ENCODE measurements at regions not wholly inside any gene's neighbourhood (a gene's known extent, or its start where the extent isn't known, plus 50 kb on each side); places are given as distances from the start of the nearest gene placed in this dataset.

- Mint-ChIP-seq H3K36me3 (ENCODE audit: low read depth) (no peaks in the 10 kb centered on the region), H3K4me1 (no peaks in the 10 kb centered on the region), H3K27ac (no peak overlapping the region), H3K9me3 (no peaks in the 10 kb centered on the region), H3K4me3 (no peak overlapping the region), H3K27me3 (peaks cover 5% of the 10 kb centered on the region)
- ChIA-PET CTCF (no interaction called here), POLR2A (no interaction called here)
- intact Hi-C loops (cut with micrococcal nuclease), result no loop called here
- ATAC-seq (ENCODE audit: low read depth) (no peak), DNase-seq (no peak)
- TF ChIP-seq, protein P1, sequence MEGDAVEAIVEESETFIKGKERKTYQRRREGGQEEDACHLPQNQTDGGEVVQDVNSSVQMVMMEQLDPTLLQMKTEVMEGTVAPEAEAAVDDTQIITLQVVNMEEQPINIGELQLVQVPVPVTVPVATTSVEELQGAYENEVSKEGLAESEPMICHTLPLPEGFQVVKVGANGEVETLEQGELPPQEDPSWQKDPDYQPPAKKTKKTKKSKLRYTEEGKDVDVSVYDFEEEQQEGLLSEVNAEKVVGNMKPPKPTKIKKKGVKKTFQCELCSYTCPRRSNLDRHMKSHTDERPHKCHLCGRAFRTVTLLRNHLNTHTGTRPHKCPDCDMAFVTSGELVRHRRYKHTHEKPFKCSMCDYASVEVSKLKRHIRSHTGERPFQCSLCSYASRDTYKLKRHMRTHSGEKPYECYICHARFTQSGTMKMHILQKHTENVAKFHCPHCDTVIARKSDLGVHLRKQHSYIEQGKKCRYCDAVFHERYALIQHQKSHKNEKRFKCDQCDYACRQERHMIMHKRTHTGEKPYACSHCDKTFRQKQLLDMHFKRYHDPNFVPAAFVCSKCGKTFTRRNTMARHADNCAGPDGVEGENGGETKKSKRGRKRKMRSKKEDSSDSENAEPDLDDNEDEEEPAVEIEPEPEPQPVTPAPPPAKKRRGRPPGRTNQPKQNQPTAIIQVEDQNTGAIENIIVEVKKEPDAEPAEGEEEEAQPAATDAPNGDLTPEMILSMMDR (IDR thresholded peaks at IDR 0.05), result no peak
Measured at GRCh38 chr12:5191803-5192538, 148.3 kb downstream of the KCNA5 start.

GRCh38 chr12:5192726-5193125 is 149.0 kb downstream of the KCNA5 start:
- no peak for ATAC-seq (ENCODE audit: low read depth)
- TF ChIP-seq, protein P1 (IDR thresholded peaks at IDR 0.05), result no peak
- no peaks in the 10 kb centered on the region for H3K4me1 Mint-ChIP-seq
- ChIA-PET CTCF (no interaction called here), POLR2A (no interaction called here)
- peaks cover 8% of the 10 kb centered on the region for H3K27me3 Mint-ChIP-seq
- intact Hi-C loops (cut with micrococcal nuclease), result no loop called here
- no peaks in the 10 kb centered on the region for H3K36me3 Mint-ChIP-seq (ENCODE audit: low read depth)
- no peaks in the 10 kb centered on the region for H3K9me3 Mint-ChIP-seq
- no peak for DNase-seq
- no peak overlapping the region for H3K4me3 Mint-ChIP-seq
- H3K27ac Mint-ChIP-seq, result no peak overlapping the region

DNA sequence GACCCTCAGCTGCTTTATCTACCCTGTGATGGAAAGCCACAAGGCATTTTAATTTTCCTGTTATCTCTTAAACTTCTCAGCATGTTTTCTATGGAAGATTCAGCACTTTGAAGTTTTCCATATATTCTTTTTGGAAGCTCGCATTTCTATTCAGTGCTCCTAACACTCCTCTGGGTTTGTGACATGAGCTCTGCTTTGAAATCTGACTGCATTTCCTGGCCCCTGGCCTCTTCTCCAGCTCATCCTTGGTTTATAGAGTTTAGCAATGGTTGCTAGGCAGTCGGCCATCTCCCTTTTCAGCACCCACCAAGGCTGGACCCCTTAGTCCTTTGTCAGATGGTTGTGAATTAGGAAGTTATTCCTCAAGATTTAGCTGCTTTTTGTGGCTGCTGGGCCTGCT is 150.6 kb downstream of the KCNA5 start:
- peaks cover 7% of the 10 kb centered on the region for H3K27me3 Mint-ChIP-seq
- DNase-seq, result no peak
- H3K9me3 Mint-ChIP-seq, result no peaks in the 10 kb centered on the region
- no peak overlapping the region for H3K27ac Mint-ChIP-seq
- POLR2A ChIA-PET, result no interaction called here
- no peak overlapping the region for H3K4me3 Mint-ChIP-seq
- intact Hi-C loops (cut with micrococcal nuclease), result no loop called here
- no peaks in the 10 kb centered on the region for H3K4me1 Mint-ChIP-seq
- H3K36me3 Mint-ChIP-seq (ENCODE audit: low read depth), result no peaks in the 10 kb centered on the region
- CTCF ChIA-PET, result no interaction called here
- TF ChIP-seq, protein P1 (IDR thresholded peaks at IDR 0.05), result no peak
- no peak for ATAC-seq (ENCODE audit: low read depth)

DNA sequence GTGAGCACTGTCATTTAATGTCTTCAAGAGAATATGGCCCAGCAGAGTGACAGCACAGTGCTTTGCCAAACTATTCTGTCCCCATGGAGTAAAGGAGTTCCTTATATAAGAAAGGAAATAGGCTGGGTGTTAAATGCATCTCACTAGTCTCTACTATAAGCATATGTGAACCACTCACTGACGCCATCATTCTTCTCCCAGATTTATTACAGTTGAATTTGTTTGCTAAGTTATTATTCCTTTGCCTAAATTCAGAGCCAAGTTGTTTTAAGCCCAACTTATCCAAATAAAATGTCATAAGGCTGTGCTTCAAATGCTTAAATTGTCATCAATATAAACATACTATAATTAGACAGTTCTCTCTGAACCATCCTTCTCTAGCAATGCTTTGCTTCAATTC is 151.6 kb downstream of the KCNA5 start:
- ChIA-PET CTCF (no interaction called here), POLR2A (no interaction called here)
- TF ChIP-seq, protein P1 (IDR thresholded peaks at IDR 0.05), result no peak
- H3K27me3 Mint-ChIP-seq, result peaks cover 8% of the 10 kb centered on the region
- H3K36me3 Mint-ChIP-seq (ENCODE audit: low read depth), result no peaks in the 10 kb centered on the region
- no peaks in the 10 kb centered on the region for H3K4me1 Mint-ChIP-seq
- ATAC-seq (ENCODE audit: low read depth) (no peak), DNase-seq (no peak)
- no peaks in the 10 kb centered on the region for H3K9me3 Mint-ChIP-seq
- intact Hi-C loops (cut with micrococcal nuclease), result no loop called here
- H3K27ac Mint-ChIP-seq, result no peak overlapping the region
- no peak overlapping the region for H3K4me3 Mint-ChIP-seq

- DNase-seq (no peak), ATAC-seq (ENCODE audit: low read depth) (no peak)
- no peaks in the 10 kb centered on the region for H3K9me3 Mint-ChIP-seq
- H3K27ac Mint-ChIP-seq, result no peak overlapping the region
- CTCF ChIA-PET, result no interaction called here
- H3K27me3 Mint-ChIP-seq, result peaks cover 9% of the 10 kb centered on the region
- TF ChIP-seq, protein P1 (IDR thresholded peaks at IDR 0.05), result no peak
- intact Hi-C loops (cut with micrococcal nuclease), result no loop called here
- H3K4me3 Mint-ChIP-seq, result no peak overlapping the region
- no peaks in the 10 kb centered on the region for H3K4me1 Mint-ChIP-seq
- H3K36me3 Mint-ChIP-seq (ENCODE audit: low read depth), result no peaks in the 10 kb centered on the region
- POLR2A ChIA-PET, result no interaction called here
Measured at GRCh38 chr12:5195691-5196090, 152.0 kb downstream of the KCNA5 start.

Data from activated B cell treated with CpG ODN at 0.5 μM for 24 hours (primary cell).